GM23338 (cell line): ENCODE measurements at regions not wholly inside any gene's neighbourhood (a gene's known extent, or its start where the extent isn't known, plus 50 kb on each side); places are given as distances from the start of the nearest gene placed in this dataset.

Source experiments
- ATAC-seq: fragments of 200-7000 bp; cut with Tn5 transposase; 3 replicates; pipeline ENCODE4 v1.9.1; 2020
- DNase-seq: peaks from one replicate; pipeline ENCODE4 v3.0.0-alpha.2; 2015; ENCODE audit warnings: low spot score
- H2AFZ ChIP-seq: fragments of 200-600 bp; sonication (generic); 2 replicates; pipeline ENCODE4 v1.8.0; 2016; ENCODE audit warnings: antibody characterized with exemption, mild to moderate bottlenecking, moderate library complexity
- H3F3A ChIP-seq: fragments of 200-600 bp; sonication (generic); replicated peaks from 2 replicates; pipeline ENCODE4 v1.8.0; 2017; ENCODE audit warnings: antibody characterized with exemption, mixed run types, low read depth
- H3K27ac ChIP-seq: fragments of 200-600 bp; sonication (generic); 2 replicates; pipeline ENCODE4 v1.6.1; 2016; ENCODE audit warnings: low read depth
- H3K27me3 ChIP-seq: fragments of 200-600 bp; sonication (generic); 2 replicates; pipeline ENCODE4 v1.8.0; 2016; ENCODE audit warnings: mild to moderate bottlenecking, mixed run types, moderate library complexity; ENCODE audit not compliant: insufficient read depth
- H3K36me3 ChIP-seq: fragments of 200-600 bp; sonication (generic); 2 replicates; pipeline ENCODE4 v1.8.0; 2016; ENCODE audit warnings: mild to moderate bottlenecking; ENCODE audit not compliant: insufficient read depth
- H3K4me1 ChIP-seq: fragments of 200-600 bp; sonication (generic); 2 replicates; pipeline ENCODE4 v1.8.0; 2016; ENCODE audit warnings: mild to moderate bottlenecking, moderate library complexity; ENCODE audit not compliant: insufficient read depth
- H3K4me2 ChIP-seq: fragments of 200-600 bp; sonication (generic); 2 replicates; pipeline ENCODE4 v1.7.1; 2017; ENCODE audit warnings: mixed run types
- H3K4me3 ChIP-seq: fragments of 200-600 bp; sonication (generic); 2 replicates; pipeline ENCODE4 v1.6.1; 2016; ENCODE audit warnings: mixed run types
- H3K79me2 ChIP-seq: fragments of 200-600 bp; sonication (generic); replicated peaks from 2 replicates; pipeline ENCODE4 v1.8.0; 2017; ENCODE audit warnings: mild to moderate bottlenecking; ENCODE audit not compliant: insufficient read depth
- H3K9me2 ChIP-seq: fragments of 200-600 bp; sonication (generic); 2 replicates; pipeline ENCODE4 v1.8.0; 2017; ENCODE audit not compliant: insufficient read depth
- H4K20me1 ChIP-seq: fragments of 200-600 bp; sonication (generic); replicated peaks from 2 replicates; pipeline ENCODE4 v1.8.0; 2017; ENCODE audit warnings: mild to moderate bottlenecking; ENCODE audit not compliant: insufficient read depth
- H3K27ac Mint-ChIP-seq: 2 replicates; pipeline ENCODE4 v1.8.0; 2020; ENCODE audit warnings: inconsistent platforms, mild to moderate bottlenecking, moderate library complexity, mixed read lengths
- H3K27me3 Mint-ChIP-seq: 3 replicates; pipeline ENCODE4 v1.8.0; 2022; ENCODE audit warnings: low read depth, mild to moderate bottlenecking, moderate library complexity, mixed read lengths, inconsistent platforms; ENCODE audit not compliant: insufficient read depth, poor library complexity
- H3K36me3 Mint-ChIP-seq: 3 replicates; pipeline ENCODE4 v1.8.0; 2021; ENCODE audit warnings: low read depth, mild to moderate bottlenecking, inconsistent platforms, moderate library complexity, mixed read lengths
- H3K4me1 Mint-ChIP-seq: 3 replicates; pipeline ENCODE4 v1.8.0; 2020; ENCODE audit warnings: mild to moderate bottlenecking, inconsistent platforms, mixed read lengths
- H3K4me3 Mint-ChIP-seq: 3 replicates; pipeline ENCODE4 v1.8.0; 2021; ENCODE audit warnings: moderate library complexity, mild to moderate bottlenecking, inconsistent platforms, mixed read lengths
- H3K9me3 Mint-ChIP-seq: 3 replicates; pipeline ENCODE4 v1.8.0; 2020; ENCODE audit warnings: moderate library complexity, mild to moderate bottlenecking, inconsistent platforms, mixed read lengths
- CREB1 ChIP-seq: fragments of 250-450 bp; sonication (Bioruptor Pico); IDR thresholded peaks from 2 replicates; pipeline ENCODE4 v1.5.0; 2020; ENCODE audit warnings: low read depth, mild to moderate bottlenecking, moderate library complexity
- EZH2 ChIP-seq: fragments of 200-600 bp; sonication (generic); IDR thresholded peaks from one replicate; pipeline ENCODE4 v1.8.0; 2017; ENCODE audit warnings: antibody characterized with exemption, mild to moderate bottlenecking, low read depth; ENCODE audit not compliant: unreplicated experiment
- EZH2phosphoT487 ChIP-seq: fragments of 200-600 bp; sonication (generic); IDR thresholded peaks from one replicate; pipeline ENCODE4 v1.8.1; 2018; ENCODE audit warnings: antibody characterized with exemption; ENCODE audit not compliant: unreplicated experiment
- JUNB ChIP-seq: IDR thresholded peaks from one replicate; pipeline ENCODE4 v1.6.1; 2016; ENCODE audit warnings: antibody characterized with exemption; ENCODE audit not compliant: unreplicated experiment
- NANOG ChIP-seq: IDR thresholded peaks from 2 replicates; pipeline ENCODE4 v1.6.1; 2016; ENCODE audit warnings: antibody characterized with exemption, borderline replicate concordance
- POLR2AphosphoS5 ChIP-seq: IDR thresholded peaks from 2 replicates; pipeline ENCODE4 v1.6.1; 2016; ENCODE audit warnings: antibody characterized with exemption, low read depth
- REST ChIP-seq: IDR thresholded peaks from one replicate; pipeline ENCODE4 v1.6.1; 2018; ENCODE audit warnings: antibody characterized with exemption; ENCODE audit not compliant: unreplicated experiment
- STAT1 ChIP-seq: IDR thresholded peaks from one replicate; pipeline ENCODE4 v1.6.1; 2016; ENCODE audit warnings: antibody characterized with exemption; ENCODE audit not compliant: unreplicated experiment
- ZNF114 ChIP-seq: fragments of 250-450 bp; sonication (Bioruptor Pico); IDR thresholded peaks from 2 replicates; pipeline ENCODE4 v1.5.0; 2020; ENCODE audit warnings: mild to moderate bottlenecking, moderate library complexity
- ZNF331 ChIP-seq: fragments of 250-450 bp; sonication (Bioruptor Pico); IDR thresholded peaks from 2 replicates; pipeline ENCODE4 v1.5.0; 2020; ENCODE audit warnings: low read depth, mild to moderate bottlenecking, moderate library complexity
- ZNF462 ChIP-seq: fragments of 250-450 bp; sonication (Bioruptor Pico); IDR thresholded peaks from 2 replicates; pipeline ENCODE4 v1.5.0; 2020; ENCODE audit warnings: mild to moderate bottlenecking, moderate library complexity
- TF ChIP-seq, protein P1 (sequence below): IDR thresholded peaks from 2 replicates; pipeline ENCODE4 v1.6.1; 2016; ENCODE audit warnings: antibody characterized with exemption
- TF ChIP-seq, protein P2 (sequence below), 2 experiments: fragments of 200-600 bp in 1 of 2; sonication (generic) in 1 of 2; conservative IDR thresholded peaks; 2 replicates each; pipeline versions ENCODE4 v1.5.1 to v1.6.1; 2016 to 2017; ENCODE audit warnings: antibody characterized with exemption in 2 of 2, low read depth in 2 of 2, mild to moderate bottlenecking in 2 of 2, moderate library complexity in 1 of 2

DNA sequence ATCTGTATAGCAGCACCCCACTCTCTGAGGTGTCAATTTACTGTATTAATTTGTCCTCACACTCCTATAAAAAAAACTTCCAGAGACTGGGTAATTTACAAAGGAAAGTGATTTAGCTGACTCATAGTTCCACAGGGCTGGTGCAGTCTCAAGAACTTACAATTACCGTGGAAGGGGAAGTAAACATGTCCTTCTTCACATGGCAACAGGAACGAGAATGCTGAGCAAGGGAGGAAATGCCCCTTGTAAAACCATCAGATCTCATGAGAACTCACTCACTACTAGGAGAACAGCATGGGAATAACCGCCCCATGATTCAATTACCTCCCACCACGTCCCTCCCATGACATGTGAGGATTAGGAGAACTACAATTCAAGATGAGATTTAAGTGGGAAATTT is 602.6 kb downstream of the MTRR start:
- Mint-ChIP-seq H3K36me3 (peaks cover 30% of the 10 kb centered on the region; the same call in 2 of the 3 replicates), H3K9me3 (peaks cover 49% of the 10 kb centered on the region), H3K4me1 (peaks cover 9% of the 10 kb centered on the region; the same call in 2 of the 3 replicates), H3K27ac (no peak overlapping the region), H3K27me3 (no peaks in the 10 kb centered on the region), H3K4me3 (no peak overlapping the region)
- Histone ChIP-seq H3K27me3 (no peaks in the 10 kb centered on the region), H3K36me3 (peaks cover 11% of the 10 kb centered on the region; the same call in 1 of the 2 replicates), H3K4me2 (no peak overlapping the region), H3F3A (no peaks in the 10 kb centered on the region), H3K4me3 (no peak overlapping the region), H2AFZ (no peak overlapping the region), H3K9me2 (peaks cover 14% of the 10 kb centered on the region), H3K27ac (no peak overlapping the region), H3K4me1 (peaks cover 8% of the 10 kb centered on the region; the same call in 1 of the 2 replicates), H4K20me1 (no peaks in the 10 kb centered on the region), H3K79me2 (no peaks in the 10 kb centered on the region)
- TF ChIP-seq EZH2 = no peak
- TF ChIP-seq, protein P1, sequence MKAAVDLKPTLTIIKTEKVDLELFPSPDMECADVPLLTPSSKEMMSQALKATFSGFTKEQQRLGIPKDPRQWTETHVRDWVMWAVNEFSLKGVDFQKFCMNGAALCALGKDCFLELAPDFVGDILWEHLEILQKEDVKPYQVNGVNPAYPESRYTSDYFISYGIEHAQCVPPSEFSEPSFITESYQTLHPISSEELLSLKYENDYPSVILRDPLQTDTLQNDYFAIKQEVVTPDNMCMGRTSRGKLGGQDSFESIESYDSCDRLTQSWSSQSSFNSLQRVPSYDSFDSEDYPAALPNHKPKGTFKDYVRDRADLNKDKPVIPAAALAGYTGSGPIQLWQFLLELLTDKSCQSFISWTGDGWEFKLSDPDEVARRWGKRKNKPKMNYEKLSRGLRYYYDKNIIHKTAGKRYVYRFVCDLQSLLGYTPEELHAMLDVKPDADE = no peak
- no peak for TF ChIP-seq POLR2AphosphoS5
- no peak for TF ChIP-seq ZNF114 (CRISPR knock-in tag)
- TF ChIP-seq EZH2phosphoT487 = no peak
- no peak for TF ChIP-seq ZNF462 (CRISPR knock-in tag)
- no peak for TF ChIP-seq NANOG
- TF ChIP-seq JUNB = no peak
- TF ChIP-seq STAT1 = no peak
- no peak for TF ChIP-seq REST
- TF ChIP-seq CREB1 (CRISPR knock-in tag) = no peak
- TF ChIP-seq ZNF331 (CRISPR knock-in tag) = no peak
- TF ChIP-seq, protein P2, sequence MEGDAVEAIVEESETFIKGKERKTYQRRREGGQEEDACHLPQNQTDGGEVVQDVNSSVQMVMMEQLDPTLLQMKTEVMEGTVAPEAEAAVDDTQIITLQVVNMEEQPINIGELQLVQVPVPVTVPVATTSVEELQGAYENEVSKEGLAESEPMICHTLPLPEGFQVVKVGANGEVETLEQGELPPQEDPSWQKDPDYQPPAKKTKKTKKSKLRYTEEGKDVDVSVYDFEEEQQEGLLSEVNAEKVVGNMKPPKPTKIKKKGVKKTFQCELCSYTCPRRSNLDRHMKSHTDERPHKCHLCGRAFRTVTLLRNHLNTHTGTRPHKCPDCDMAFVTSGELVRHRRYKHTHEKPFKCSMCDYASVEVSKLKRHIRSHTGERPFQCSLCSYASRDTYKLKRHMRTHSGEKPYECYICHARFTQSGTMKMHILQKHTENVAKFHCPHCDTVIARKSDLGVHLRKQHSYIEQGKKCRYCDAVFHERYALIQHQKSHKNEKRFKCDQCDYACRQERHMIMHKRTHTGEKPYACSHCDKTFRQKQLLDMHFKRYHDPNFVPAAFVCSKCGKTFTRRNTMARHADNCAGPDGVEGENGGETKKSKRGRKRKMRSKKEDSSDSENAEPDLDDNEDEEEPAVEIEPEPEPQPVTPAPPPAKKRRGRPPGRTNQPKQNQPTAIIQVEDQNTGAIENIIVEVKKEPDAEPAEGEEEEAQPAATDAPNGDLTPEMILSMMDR (conservative IDR thresholded peaks at IDR 0.05; ENCODE audit: low read depth in 2 of 2) = no peak
- ATAC-seq = no peak
- no peak for DNase-seq
